HG03469 (cell line): ENCODE measurements at regions not wholly inside any gene's neighbourhood (a gene's known extent, or its start where the extent isn't known, plus 50 kb on each side); places are given as distances from the start of the nearest gene placed in this dataset.
"Not testable (repeated sequence)": the region's sequence is repeated elsewhere in the genome, so short reads cannot be mapped to it uniquely, and the experiment has no call there.

Experiments used
- ATAC-seq: cut with Tn5 transposase; IDR thresholded peaks from one replicate; pipeline ENCODE4 v1.9.1; 2021; ENCODE audit warnings: mild to moderate bottlenecking, moderate library complexity, moderate number of reproducible peaks; ENCODE audit not compliant: unreplicated experiment

DNA sequence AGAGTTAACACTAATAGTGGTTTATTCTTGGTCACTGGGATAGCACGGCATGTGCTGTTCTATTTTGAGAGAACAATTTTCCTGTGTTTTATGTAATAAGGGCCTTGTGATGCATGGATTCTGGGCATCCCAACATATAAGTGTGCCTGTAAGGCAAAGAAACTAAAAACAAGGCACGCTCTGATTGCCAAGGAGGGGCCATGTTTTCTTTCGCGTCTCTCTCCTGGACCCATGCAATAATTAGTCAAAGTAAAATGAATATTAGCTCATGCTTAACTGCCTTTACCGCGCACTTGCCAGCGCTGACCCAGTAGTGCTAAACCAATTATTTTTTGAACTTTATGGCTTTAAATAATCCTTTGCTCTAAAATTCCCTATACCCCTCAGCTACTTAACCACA, 140.9 kb downstream of the PSAT1 start:
- ATAC-seq, result no peak

GRCh38 chr9:78438211-78438610, 141.3 kb downstream of the PSAT1 start:
- no peak for ATAC-seq

- no peak for ATAC-seq
Measured at GRCh38 chr9:78438780-78439179, 141.9 kb downstream of the PSAT1 start.

DNA sequence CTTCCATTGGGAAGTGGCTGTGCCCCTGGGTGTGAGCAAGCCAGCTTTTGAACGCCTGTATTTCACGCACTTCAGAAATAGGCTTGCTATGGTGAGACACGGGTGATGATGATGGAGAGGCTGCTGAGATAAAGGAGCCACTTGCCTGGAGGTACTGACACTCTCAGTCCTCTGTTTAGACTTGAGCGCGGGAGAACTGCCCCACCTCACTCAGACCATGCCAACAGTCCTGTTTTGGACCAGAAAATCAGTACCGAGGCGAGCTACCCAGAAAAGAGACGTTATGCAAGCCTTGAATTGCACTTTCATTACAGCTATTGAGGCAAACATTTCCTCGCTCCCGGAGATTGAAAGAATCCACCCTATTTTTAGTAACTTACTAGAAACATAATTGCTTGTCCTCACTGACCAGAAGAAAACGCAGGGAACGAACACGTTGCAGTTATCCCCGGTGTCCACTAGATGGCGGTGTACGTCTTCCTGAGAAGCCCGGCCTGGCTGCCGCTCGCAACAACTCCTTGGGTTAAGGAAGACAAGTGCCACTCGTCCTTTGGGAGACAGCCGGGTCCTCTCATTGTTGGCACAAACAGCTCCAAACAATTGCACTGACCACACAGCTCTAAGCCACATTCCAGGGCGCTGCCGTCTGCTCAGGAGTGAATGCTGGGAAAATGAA, 142.4 kb downstream of the PSAT1 start:
- ATAC-seq, result peak; percentile 66

GRCh38 chr9:78439866-78440830, 143.2 kb downstream of the PSAT1 start:
- ATAC-seq, result no peak

- ATAC-seq, result no peak
Measured at GRCh38 chr9:78441396-78441795, 144.5 kb downstream of the PSAT1 start.

GRCh38 chr9:78441822-78442431, 145.0 kb downstream of the PSAT1 start:
- no peak for ATAC-seq

DNA sequence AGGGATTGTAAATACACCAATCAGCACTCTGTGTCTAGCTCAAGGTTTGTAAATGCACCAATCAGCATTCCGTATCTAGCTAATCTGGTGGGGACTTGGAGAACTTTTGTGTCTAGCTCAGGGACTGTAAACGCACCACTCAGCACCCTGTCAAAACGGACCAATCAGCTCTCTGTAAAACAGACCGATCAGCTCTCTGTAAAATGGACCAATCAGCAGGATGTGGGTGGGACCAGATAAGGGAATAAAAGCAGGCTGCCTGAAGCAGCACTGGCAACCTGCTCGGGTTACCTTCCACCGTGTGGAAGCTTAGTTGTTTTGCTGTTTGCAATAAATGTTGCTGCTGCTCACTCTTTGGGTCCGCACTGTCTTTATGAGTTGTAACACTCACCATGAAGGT, 145.7 kb downstream of the PSAT1 start:
- not testable (repeated sequence) for ATAC-seq

DNA sequence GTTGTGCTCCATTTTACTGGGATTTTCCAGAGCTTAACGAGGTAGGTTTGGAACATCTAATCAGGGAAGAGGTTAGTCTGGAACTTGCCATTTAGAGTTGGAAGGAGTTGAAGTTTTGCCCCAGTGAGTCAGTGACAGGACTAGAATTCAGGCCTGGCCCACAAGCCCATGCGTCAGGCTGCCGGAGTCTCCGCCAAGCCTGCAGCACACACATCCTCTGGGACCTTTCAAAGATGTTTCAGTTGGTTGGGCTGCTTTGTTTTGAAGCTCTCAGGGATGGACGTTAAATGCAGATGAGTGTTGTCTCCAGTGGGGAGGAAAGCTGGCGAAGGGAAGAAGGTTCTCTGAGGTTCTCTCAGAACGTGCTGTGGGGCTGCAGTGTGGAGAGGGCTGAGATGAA, 147.0 kb downstream of the PSAT1 start:
- no peak for ATAC-seq

DNA sequence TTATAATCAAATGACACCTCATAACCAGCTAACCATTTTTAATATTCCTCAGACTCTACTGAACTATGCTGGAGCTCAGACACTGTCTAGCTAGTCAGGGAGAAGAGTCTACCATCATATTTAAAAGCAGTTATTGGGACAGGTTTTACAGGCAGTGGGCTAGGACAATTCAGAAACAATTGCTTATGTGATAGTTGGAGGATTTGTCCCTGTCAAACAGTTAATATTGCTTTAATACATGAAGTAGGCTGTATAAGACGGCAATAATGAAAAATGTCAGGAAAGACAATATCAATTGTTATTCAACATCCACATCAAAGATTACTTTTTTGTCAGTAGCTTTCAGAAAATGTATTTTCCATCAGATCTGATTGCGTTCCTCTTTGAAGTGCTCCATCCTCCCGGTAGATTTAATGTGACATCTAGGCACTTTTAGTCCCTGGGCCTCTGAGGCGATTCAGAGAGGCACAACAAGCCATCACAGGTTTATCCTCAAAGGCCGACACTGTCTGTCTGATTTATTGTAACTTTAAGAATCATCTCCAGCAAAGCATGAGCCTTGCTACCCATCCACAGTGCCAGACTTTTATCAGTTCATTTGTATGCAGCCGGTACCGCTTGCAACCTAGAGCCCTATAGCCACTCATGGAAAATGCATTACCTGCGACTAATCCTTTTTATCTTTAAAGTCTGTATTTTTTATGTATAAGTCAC, 152.2 kb downstream of the PSAT1 start:
- ATAC-seq, result no peak

DNA sequence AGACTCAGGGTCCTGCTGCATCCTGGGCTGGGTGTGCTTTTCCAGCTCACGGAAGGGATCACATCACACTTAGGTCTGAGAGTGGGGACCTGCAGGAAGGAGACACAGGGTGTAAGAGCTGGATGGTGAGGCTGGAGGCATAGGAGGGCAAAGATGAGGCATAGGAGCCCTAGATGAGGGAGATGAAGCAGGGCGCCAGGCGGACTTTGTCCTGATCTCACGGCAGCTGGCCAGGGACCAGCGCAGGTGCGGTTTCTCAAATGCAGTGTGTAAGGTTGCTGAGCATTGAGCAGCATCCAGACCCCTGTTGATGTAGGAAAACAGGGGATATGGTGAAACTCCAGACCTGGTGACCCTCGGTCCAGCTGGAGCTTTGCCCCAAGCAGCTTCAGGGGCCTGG, 156.5 kb downstream of the PSAT1 start:
- ATAC-seq, result no peak

GRCh38 chr9:78462611-78463010, 165.7 kb downstream of the PSAT1 start:
- no peak for ATAC-seq

DNA sequence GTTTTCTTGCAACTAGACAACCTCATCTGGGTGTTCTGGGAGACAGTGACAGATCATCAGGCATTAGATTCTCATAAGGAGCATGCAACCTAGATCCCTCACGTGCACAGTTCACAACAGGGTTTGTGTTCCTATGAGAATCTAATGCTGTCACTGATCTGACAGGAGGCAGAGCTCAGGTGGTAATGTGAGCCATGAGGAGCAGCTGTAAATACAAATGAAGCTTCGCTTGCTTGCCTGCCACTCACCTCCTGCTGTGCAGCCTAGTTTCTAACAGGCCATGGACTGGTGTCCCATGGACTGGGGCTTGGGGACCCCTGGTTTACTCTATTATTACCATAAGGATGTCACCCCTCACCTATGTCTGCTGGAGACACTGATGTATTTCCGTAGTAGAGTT, 166.8 kb downstream of the PSAT1 start:
- no peak for ATAC-seq

GRCh38 chr9:78468231-78468630, 171.3 kb downstream of the PSAT1 start:
- no peak for ATAC-seq

DNA sequence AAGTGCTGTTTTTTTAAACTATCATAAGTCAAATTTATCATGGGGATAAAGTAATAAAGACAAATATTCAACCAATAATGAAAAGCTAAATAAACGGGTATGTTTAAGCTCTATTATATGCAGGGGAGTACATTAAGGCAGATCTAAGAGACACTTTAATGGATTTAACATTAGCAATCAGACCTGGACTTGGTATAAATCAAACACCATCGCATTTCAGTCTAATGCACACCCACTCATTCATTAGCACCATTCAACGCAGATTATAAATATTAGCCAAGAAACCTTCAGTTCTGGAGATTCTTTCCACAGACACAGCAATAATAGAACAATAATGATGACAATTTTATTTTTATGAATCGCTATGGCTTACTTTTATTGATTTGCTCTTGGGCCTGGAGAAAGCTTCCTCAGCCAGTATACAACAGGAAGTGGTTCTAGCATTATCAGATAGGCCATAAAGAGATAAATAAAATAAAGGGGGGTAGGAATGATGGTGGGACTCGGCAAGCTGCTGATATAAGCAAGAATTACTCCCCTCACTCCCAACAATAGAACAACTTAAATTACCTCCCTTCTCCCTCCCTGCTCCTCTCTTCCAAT, 172.2 kb downstream of the PSAT1 start:
- ATAC-seq, result no peak

DNA sequence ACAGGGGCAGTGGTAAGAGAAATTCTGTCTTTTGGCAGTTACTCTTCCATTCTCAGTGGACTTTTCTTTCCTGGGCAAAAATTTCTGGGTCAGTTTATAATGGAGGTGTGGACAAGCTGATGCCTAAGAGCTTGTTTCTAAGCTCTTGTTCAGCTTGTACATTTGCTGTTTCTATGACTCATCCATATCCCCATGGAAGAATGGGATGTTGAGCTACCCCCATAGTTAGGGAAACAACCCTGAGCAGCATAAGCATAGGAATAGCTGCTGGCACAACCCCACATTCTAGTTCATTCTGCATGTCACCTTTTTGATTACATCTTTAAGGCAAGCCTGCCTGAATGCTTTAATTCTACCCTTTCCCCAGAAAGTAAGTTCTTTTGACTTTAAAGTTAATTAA, 173.3 kb downstream of the PSAT1 start:
- ATAC-seq, result no peak

DNA sequence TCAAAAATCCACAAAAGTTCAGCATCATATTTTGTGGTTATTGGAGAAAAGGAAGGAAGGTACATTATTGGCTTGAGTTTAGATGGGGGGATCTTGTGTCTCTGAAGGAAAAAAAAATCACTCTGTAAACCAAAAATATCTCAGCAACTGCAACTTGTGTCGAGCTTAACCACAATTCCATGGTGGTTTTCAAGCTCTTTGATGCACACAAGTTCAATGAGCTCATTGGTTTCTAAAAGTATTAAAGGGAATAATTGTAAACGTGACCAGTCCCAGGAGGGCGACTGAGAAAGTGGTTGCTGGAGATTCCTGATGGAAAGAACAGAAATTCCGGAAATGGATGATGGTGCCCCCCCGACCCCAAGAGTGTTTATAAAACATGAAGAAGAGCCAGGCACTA, 173.8 kb downstream of the PSAT1 start:
- no peak for ATAC-seq

GRCh38 chr9:78472111-78472510, 175.2 kb downstream of the PSAT1 start:
- no peak for ATAC-seq

GRCh38 chr9:78479441-78479840, 182.5 kb downstream of the PSAT1 start:
- ATAC-seq, result no peak

GRCh38 chr9:78486661-78487060, 189.7 kb downstream of the PSAT1 start:
- no peak for ATAC-seq

DNA sequence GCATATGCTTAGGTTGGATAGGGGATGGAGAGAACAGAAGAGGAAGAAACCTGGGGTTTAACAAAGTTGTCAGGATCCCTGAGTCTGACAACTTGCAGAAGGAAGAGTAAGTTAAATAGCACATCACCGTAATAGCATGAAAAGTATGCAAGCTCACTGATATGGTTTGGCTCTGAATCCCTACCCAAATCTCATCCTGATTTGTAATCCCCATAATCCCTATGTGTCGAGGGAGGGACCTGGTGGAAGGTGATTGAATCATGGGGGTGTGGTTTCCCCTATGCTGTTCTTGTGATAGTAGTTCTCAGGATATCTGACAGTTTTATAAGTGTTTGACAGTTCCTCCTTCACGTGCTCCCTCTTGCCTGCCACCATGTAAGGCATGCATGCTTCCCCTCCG, 193.3 kb downstream of the PSAT1 start:
- ATAC-seq, result no peak
